ENCODE measurements at regions not wholly inside any gene's neighbourhood (a gene's known extent, or its start where the extent isn't known, plus 50 kb on each side); places are given as distances from the start of the nearest gene placed in this dataset.

GRCh38 chr4:162793571-162793970, 373.1 kb downstream of the NAF1 start:
- CTCF ChIA-PET: no interaction called here
- FAIRE-seq: no peak

More at GRCh38 chr4:162793571-162793970, 373.1 kb downstream of the NAF1 start:
- no peaks in the 10 kb centered on the region for H3K9me3 ChIP-seq (replicated peaks; ENCODE audit: control insufficient read depth, insufficient read depth, low read length)
- no peak for DNase-seq (ENCODE audit: low read depth, low spot score)
- H3K9ac ChIP-seq (ENCODE audit: control insufficient read depth, insufficient read depth, low read length): no peak overlapping the region
- TF ChIP-seq NR2F1 (conservative IDR thresholded peaks at IDR 0.05) (no peak), NFIC (IDR thresholded peaks at IDR 0.05; ENCODE audit: low read depth, low read length) (no peak), POLR2AphosphoS2 (IDR thresholded peaks at IDR 0.05; ENCODE audit: low read depth, low read length) (no peak), RCOR1 (conservative IDR thresholded peaks at IDR 0.05; ENCODE audit: low read depth, low read length) (no peak), NKRF (conservative IDR thresholded peaks at IDR 0.05) (no peak), ZNF592 (IDR thresholded peaks at IDR 0.05) (no peak), PBX3 (IDR thresholded peaks at IDR 0.05; ENCODE audit: insufficient replicate concordance, low read depth, low read length) (no peak), FOS (IDR thresholded peaks at IDR 0.05; ENCODE audit: borderline replicate concordance, extremely low read depth, insufficient read length) (no peak), RBBP5 (conservative IDR thresholded peaks at IDR 0.05) (no peak), FOXM1 (IDR thresholded peaks at IDR 0.05; ENCODE audit: low read depth, low read length) (no peak), TCF3 (IDR thresholded peaks at IDR 0.05; ENCODE audit: borderline replicate concordance, insufficient read depth, low read depth, low read length) (no peak), POLR2AphosphoS5 (IDR thresholded peaks at IDR 0.05; ENCODE audit: low read length) (no peak), JUNB (IDR thresholded peaks at IDR 0.05) (no peak), CHD2 (IDR thresholded peaks at IDR 0.05; ENCODE audit: borderline replicate concordance, low read depth, low read length) (no peak), BCL3 (IDR thresholded peaks at IDR 0.05; ENCODE audit: borderline replicate concordance, insufficient read depth, low read depth, low read length, poor library complexity, severe bottlenecking) (no peak), RFX5 (IDR thresholded peaks at IDR 0.05; ENCODE audit: low read depth, low read length) (no peak)
- no peak for ATAC-seq
- intact Hi-C loops (cut with micrococcal nuclease; ENCODE audit: unreplicated experiment): no loop called here
- ChIA-PET POLR2A (no interaction called here), RAD21 (ENCODE audit: unreplicated experiment) (no interaction called here), SMC1A (ENCODE audit: uncharacterized antibody, unreplicated experiment) (interaction anchor here (1.1 kb wide), 1 partner anchor 9 kb away, joined by 3 read pairs; no protein-coding TSS in a partner anchor)
- no peaks in the 10 kb centered on the region for H3K4me1 ChIP-seq (ENCODE audit: control insufficient read depth, insufficient read depth, low read length)
- no peak overlapping the region for H2AFZ ChIP-seq (ENCODE audit: control insufficient read depth, low read depth, low read length)
- no peaks in the 10 kb centered on the region for H3K79me2 ChIP-seq (ENCODE audit: control insufficient read depth, insufficient read depth, low read length)
- in situ Hi-C loops (cut with MboI): no loop called here
- H3K27me3 ChIP-seq (replicated peaks in 1 of 2; ENCODE audit: control insufficient read depth in 2 of 2, insufficient read depth in 2 of 2, low read length in 1 of 2): no peaks in the 10 kb centered on the region; a peak in 2 of 4 replicates
- H3K27ac ChIP-seq (ENCODE audit: control insufficient read depth, insufficient read depth): no peak overlapping the region
- no peak overlapping the region for H3K4me2 ChIP-seq (ENCODE audit: control insufficient read depth, insufficient read depth)
- no peak overlapping the region for H3K4me3 ChIP-seq
- 35% methylated on average over 2 of the region's 2 CpGs for WGBS (ENCODE audit: insufficient coverage, insufficient replicate concordance, low lambda C conversion rate, missing lambda C conversion rate)
- no peaks in the 10 kb centered on the region for H3K36me3 ChIP-seq (ENCODE audit: control insufficient read depth in 2 of 2, insufficient read depth in 2 of 2, low read length in 1 of 2)
- H4K20me1 ChIP-seq (ENCODE audit: control insufficient read depth, insufficient read depth): no peaks in the 10 kb centered on the region
- no TSS peak for BruUV-seq (replicated peaks)

Data from GM12878 (cell line).